Gastroesophageal sphincter (tissue), 4 donors: ENCODE measurements at regions not wholly inside any gene's neighbourhood (a gene's known extent, or its start where the extent isn't known, plus 50 kb on each side); places are given as distances from the start of the nearest gene placed in this dataset.

Experiments used
- ATAC-seq: fragments of 150-250 bp; one replicate; pipeline ENCODE4 v1.9.1; 2016; ENCODE audit warnings: mild to moderate bottlenecking, moderate library complexity
- H3K27ac ChIP-seq, 4 donors: fragments of 200-600 bp; sonication (generic) in 3 of 4; 1 replicate in 3 of 4; 2 replicates in 1 of 4; pipeline ENCODE4 v1.5.1; 2016 to 2019
- H3K27me3 ChIP-seq: fragments of 200-600 bp; sonication (generic); one replicate; pipeline ENCODE4 v1.5.1; 2019
- H3K36me3 ChIP-seq, 2 donors: fragments of 200-600 bp; sonication (generic); one replicate each; pipeline ENCODE4 v1.5.1; 2019; ENCODE audit warnings: control low read depth in 1 of 2
- H3K4me1 ChIP-seq, 3 donors: fragments of 200-600 bp; sonication (generic); 1 replicate in 2 of 3; 2 replicates in 1 of 3; pipeline ENCODE4 v1.5.1; 2016 to 2019; ENCODE audit warnings: control low read depth in 2 of 3
- H3K4me3 ChIP-seq, 2 donors: fragments of 200-600 bp; sonication (generic); one replicate each; pipeline ENCODE4 v1.5.1; 2019; ENCODE audit warnings: mild to moderate bottlenecking in 1 of 2, moderate library complexity in 1 of 2
- H3K9me3 ChIP-seq, 3 donors: fragments of 200-600 bp; sonication (generic); one replicate each; pipeline ENCODE4 v1.5.1; 2017 to 2019; ENCODE audit warnings: control low read depth in 2 of 3
- EP300 ChIP-seq: sonication (generic); formaldehyde crosslinking; IDR thresholded peaks from one replicate; pipeline ENCODE4 v1.6.1; 2017; ENCODE audit warnings: antibody characterized with exemption, mild to moderate bottlenecking
- POLR2A ChIP-seq, 2 donors: fragments of 450-650 bp; IDR thresholded peaks; one replicate each; pipeline ENCODE4 v1.6.1; 2017; ENCODE audit warnings: antibody characterized with exemption in 2 of 2, mild to moderate bottlenecking in 2 of 2, moderate library complexity in 1 of 2
- POLR2AphosphoS5 ChIP-seq: sonication (generic); formaldehyde crosslinking; IDR thresholded peaks from one replicate; pipeline ENCODE4 v1.6.1; 2017; ENCODE audit warnings: antibody characterized with exemption
- WGBS, 2 donors: methylation state at CpG; one replicate each; pipeline ENCODE4 v1.1.5; 2018; ENCODE audit warnings: low coverage in 1 of 2; 5-methylcytosine and 5-hydroxymethylcytosine counted together
- TF ChIP-seq, protein P1 (sequence below), 4 experiments: fragments of 200-600 bp in 2 of 4; fragments of 450-650 bp in 2 of 4; sonication (generic) in 1 of 4; IDR thresholded peaks; one replicate each; pipeline ENCODE4 v1.5.1; 2017 to 2019; ENCODE audit warnings: antibody characterized with exemption in 4 of 4, mild to moderate bottlenecking in 2 of 4, moderate library complexity in 2 of 4

DNA sequence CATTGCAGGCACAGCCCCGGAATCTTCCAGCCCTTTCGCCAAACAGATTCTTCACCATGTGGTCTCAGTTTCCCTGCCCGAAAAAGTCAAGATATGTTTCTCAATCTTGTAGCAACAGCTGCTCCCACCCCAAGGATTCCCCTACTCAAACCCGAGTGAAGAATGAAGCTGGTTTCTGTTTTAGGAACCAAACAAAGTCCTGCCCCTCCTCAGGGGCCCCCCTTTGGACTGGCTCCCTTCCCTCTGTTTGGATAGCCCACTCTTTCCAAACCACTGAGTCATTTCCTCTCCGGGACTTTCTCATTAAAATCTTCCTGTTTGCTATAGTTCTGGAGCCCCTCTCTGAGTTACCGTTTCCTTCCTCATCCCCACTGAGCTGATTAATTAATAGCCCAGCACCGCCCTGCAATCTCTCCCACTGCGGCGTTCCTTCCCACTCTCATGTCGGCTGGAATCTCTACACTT, 100.9 kb downstream of the TSEN15 start:
- TF ChIP-seq, protein P1, sequence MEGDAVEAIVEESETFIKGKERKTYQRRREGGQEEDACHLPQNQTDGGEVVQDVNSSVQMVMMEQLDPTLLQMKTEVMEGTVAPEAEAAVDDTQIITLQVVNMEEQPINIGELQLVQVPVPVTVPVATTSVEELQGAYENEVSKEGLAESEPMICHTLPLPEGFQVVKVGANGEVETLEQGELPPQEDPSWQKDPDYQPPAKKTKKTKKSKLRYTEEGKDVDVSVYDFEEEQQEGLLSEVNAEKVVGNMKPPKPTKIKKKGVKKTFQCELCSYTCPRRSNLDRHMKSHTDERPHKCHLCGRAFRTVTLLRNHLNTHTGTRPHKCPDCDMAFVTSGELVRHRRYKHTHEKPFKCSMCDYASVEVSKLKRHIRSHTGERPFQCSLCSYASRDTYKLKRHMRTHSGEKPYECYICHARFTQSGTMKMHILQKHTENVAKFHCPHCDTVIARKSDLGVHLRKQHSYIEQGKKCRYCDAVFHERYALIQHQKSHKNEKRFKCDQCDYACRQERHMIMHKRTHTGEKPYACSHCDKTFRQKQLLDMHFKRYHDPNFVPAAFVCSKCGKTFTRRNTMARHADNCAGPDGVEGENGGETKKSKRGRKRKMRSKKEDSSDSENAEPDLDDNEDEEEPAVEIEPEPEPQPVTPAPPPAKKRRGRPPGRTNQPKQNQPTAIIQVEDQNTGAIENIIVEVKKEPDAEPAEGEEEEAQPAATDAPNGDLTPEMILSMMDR (IDR thresholded peaks at IDR 0.05) = no peak
- TF ChIP-seq POLR2A (IDR thresholded peaks at IDR 0.05) (no peak), POLR2AphosphoS5 (no peak)
- H3K4me1 ChIP-seq = peaks cover 3 to 31% (median 12%) of the 10 kb centered on the region in 3 donors
- peak overlapping the region in 3 of 4 donors; percentile 67 to 71 (median 71) for H3K27ac ChIP-seq
- H3K4me3 ChIP-seq = peak overlapping the region; percentile 4 to 44
- 14 to 43% methylated on average over 6 to 9 of the region's 10 CpGs for WGBS, 2 donors
- H3K9me3 ChIP-seq = no peaks in the 10 kb centered on the region
- peak; percentile 35 for ATAC-seq
- no peaks in the 10 kb centered on the region for H3K27me3 ChIP-seq
- H3K36me3 ChIP-seq = no peaks in the 10 kb centered on the region

DNA sequence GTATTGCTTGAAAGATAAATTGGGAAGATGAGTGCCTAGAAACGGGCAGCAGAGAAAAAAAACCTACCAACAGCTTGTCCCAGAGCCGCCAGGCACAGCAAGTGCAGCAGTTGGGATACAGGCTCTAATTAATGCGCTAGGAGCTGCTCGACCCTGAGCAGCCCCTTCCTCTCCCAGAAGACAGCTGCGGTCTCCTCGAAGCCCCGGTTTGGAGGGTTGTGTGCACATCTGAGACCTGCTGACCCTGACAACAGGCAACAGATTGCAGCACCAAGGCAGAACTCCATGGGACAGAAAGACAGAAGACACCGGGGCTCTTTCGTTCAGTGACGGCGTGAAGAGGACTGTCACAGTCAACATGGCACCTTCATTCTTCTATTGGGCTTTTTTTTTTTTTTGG, 101.4 kb downstream of the TSEN15 start:
- Histone ChIP-seq H3K36me3 (no peaks in the 10 kb centered on the region), H3K9me3 (no peaks in the 10 kb centered on the region), H3K4me3 (peak overlapping the region; percentile 4 to 44), H3K27ac (peak overlapping the region in 3 of 4 donors; percentile 67 to 71 (median 71)), H3K4me1 (peaks cover 3 to 31% (median 12%) of the 10 kb centered on the region in 3 donors), H3K27me3 (no peaks in the 10 kb centered on the region)
- TF ChIP-seq EP300 (no peak), POLR2A (IDR thresholded peaks at IDR 0.05) (no peak), POLR2AphosphoS5 (no peak)
- TF ChIP-seq, protein P1 (IDR thresholded peaks at IDR 0.05) = no peak
- no peak for ATAC-seq
- 49 to 90% methylated on average over 6 to 11 of the region's 11 CpGs for WGBS, 2 donors

DNA sequence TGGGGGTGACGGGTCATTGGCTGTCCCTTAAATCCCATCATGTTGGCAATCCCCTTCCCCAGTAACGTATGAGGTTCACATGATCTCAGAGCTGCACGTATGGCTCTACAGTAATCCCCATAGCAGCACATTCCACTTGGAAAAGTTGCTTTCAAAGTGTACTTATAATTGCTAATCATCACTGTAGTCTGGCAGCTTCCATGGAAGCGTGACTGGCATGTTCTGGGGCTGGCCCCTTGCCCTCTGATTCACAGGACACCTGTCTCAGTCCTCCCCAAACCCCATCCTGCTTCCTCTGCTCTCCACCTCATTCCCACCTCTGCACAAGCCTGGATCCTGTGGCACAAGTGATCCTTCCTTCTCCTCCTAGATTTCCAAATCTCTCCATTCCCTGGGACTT, 102.2 kb downstream of the TSEN15 start:
- H3K27ac ChIP-seq = peak overlapping the region in 1 of 4 donors; percentile 42
- WGBS, 2 donors = 77 to 81% methylated on average over 4 of the region's 4 CpGs

DNA sequence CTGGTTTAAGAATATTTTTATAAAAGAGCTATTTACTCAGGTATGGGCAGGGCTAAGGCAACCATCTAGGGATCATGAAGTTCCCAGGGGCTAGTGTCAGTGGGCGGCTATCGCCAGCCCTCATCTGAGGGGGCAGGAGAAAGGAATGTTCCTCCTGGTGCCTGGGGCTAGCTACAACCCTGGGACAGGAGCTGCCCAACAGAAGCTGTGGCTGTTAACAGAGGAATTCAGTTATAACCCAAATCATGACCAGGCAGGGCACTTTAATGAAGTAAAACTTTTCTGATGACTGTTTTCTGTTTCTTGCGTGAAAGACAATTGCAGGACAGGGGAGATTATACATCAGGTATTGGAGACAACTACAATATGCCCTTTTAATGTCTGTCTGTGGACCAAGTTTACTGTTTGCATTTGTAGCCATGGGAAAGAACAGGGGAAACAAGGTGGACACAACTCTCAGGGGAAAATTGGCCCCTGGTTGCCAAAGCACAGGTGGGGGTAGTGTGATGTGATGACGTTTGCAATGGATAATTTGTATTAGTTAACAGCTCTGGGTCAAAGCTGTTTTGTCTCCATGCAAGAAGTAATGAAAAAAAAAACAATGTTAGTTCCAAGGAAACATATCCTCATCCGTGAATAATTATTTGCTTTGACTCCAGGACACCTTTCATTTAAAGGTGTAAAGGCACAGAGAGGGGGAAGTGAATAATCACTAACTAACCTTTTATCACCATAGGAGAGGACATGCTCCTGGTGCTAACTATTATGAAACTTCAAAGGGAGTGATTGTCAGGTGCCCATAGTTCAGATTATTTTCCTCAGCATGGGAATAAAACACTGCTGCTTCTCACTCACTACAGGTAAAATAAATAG, 105.2 kb downstream of the TSEN15 start:
- Histone ChIP-seq H3K27ac (no peak overlapping the region), H3K4me1 (peaks cover 0 to 26% (median 1%) of the 10 kb centered on the region in 3 donors), H3K27me3 (no peaks in the 10 kb centered on the region), H3K36me3 (no peaks in the 10 kb centered on the region), H3K4me3 (no peak overlapping the region), H3K9me3 (no peaks in the 10 kb centered on the region)
- no peak for ATAC-seq
- TF ChIP-seq POLR2AphosphoS5 (no peak), POLR2A (IDR thresholded peaks at IDR 0.05) (no peak), EP300 (no peak)
- TF ChIP-seq, protein P1 (IDR thresholded peaks at IDR 0.05) = no peak
- 38 to 71% methylated on average over 2 to 4 of the region's 5 CpGs for WGBS, 2 donors

More for the DNA sequence above, 102.2 kb downstream of the TSEN15 start:
- H3K4me1 ChIP-seq = peaks cover 3 to 31% (median 12%) of the 10 kb centered on the region in 3 donors
- H3K36me3 ChIP-seq = no peaks in the 10 kb centered on the region
- TF ChIP-seq POLR2AphosphoS5 (no peak), EP300 (no peak), POLR2A (IDR thresholded peaks at IDR 0.05) (no peak)
- TF ChIP-seq, protein P1 (IDR thresholded peaks at IDR 0.05) = no peak
- no peaks in the 10 kb centered on the region for H3K27me3 ChIP-seq
- no peak overlapping the region for H3K4me3 ChIP-seq
- H3K9me3 ChIP-seq = no peaks in the 10 kb centered on the region
- ATAC-seq = no peak

GRCh38 chr1:184157394-184157742, 105.8 kb downstream of the TSEN15 start:
- TF ChIP-seq, protein P1 (IDR thresholded peaks at IDR 0.05) = no peak
- TF ChIP-seq POLR2AphosphoS5 = no peak
- TF ChIP-seq POLR2A (IDR thresholded peaks at IDR 0.05) = no peak
- no peak for TF ChIP-seq EP300
- Histone ChIP-seq H3K9me3 (no peaks in the 10 kb centered on the region), H3K27me3 (no peaks in the 10 kb centered on the region), H3K36me3 (no peaks in the 10 kb centered on the region), H3K4me1 (peaks cover 0 to 23% (median 0%) of the 10 kb centered on the region in 3 donors), H3K4me3 (no peak overlapping the region), H3K27ac (no peak overlapping the region)
- no peak for ATAC-seq
- WGBS, 2 donors = 50 to 80% methylated on average over 1 of the region's 1 CpG
